H9 (cell line): ENCODE measurements at regions not wholly inside any gene's neighbourhood (a gene's known extent, or its start where the extent isn't known, plus 50 kb on each side); places are given as distances from the start of the nearest gene placed in this dataset.

Experiments used
- DNase-seq: peaks from one replicate; pipeline ENCODE4 v3.0.0-alpha.2; 2017
- H2AFZ ChIP-seq: one replicate; pipeline ENCODE4 v1.6.1; 2013; ENCODE audit warnings: mild to moderate bottlenecking, low read length, control low read depth, moderate library complexity
- H2AK5ac ChIP-seq: 2 replicates; pipeline ENCODE4 v1.6.1; 2013; ENCODE audit warnings: low read length, control low read depth, mixed read lengths; ENCODE audit not compliant: insufficient read length
- H2BK120ac ChIP-seq: one replicate; pipeline ENCODE4 v1.6.1; 2013; ENCODE audit warnings: low read depth, mild to moderate bottlenecking, low read length, control low read depth, inconsistent platforms; ENCODE audit not compliant: poor library complexity, severe bottlenecking
- H2BK12ac ChIP-seq: 2 replicates; pipeline ENCODE4 v1.6.1; 2013; ENCODE audit warnings: low read length, control low read depth, mixed read lengths, low read depth; ENCODE audit not compliant: insufficient read length
- H2BK15ac ChIP-seq: 2 replicates; pipeline ENCODE4 v1.6.1; 2013; ENCODE audit warnings: low read depth, low read length, control low read depth
- H2BK20ac ChIP-seq: one replicate; pipeline ENCODE4 v1.6.1; 2013; ENCODE audit warnings: low read depth, mild to moderate bottlenecking, low read length, control low read depth, inconsistent platforms; ENCODE audit not compliant: poor library complexity, severe bottlenecking
- H2BK5ac ChIP-seq: 2 replicates; pipeline ENCODE4 v1.6.1; 2013; ENCODE audit warnings: low read length, control low read depth, mixed read lengths; ENCODE audit not compliant: insufficient read length
- H3K14ac ChIP-seq: 2 replicates; pipeline ENCODE4 v1.6.1; 2013; ENCODE audit warnings: low read length, control low read depth; ENCODE audit not compliant: insufficient read depth
- H3K18ac ChIP-seq: 2 replicates; pipeline ENCODE4 v1.6.1; 2013; ENCODE audit warnings: low read depth, mild to moderate bottlenecking, mixed read lengths, low read length, control low read depth; ENCODE audit not compliant: insufficient read length
- H3K23ac ChIP-seq: 2 replicates; pipeline ENCODE4 v1.6.1; 2013; ENCODE audit warnings: low read length, control low read depth, mixed read lengths, low read depth; ENCODE audit not compliant: insufficient read length
- H3K23me2 ChIP-seq: 2 replicates; pipeline ENCODE4 v1.6.1; 2013; ENCODE audit warnings: low read depth, mild to moderate bottlenecking, mixed read lengths, low read length, control low read depth; ENCODE audit not compliant: insufficient read length, poor library complexity, severe bottlenecking
- H3K27ac ChIP-seq: 2 replicates; pipeline ENCODE4 v1.5.1; 2013; ENCODE audit warnings: low read length, control low read depth, mixed read lengths, low read depth; ENCODE audit not compliant: insufficient read length
- H3K27me3 ChIP-seq: 2 replicates; pipeline ENCODE4 v1.6.1; 2013; ENCODE audit warnings: low read length, control low read depth, inconsistent platforms; ENCODE audit not compliant: insufficient read depth
- H3K4ac ChIP-seq: 2 replicates; pipeline ENCODE4 v1.6.1; 2013; ENCODE audit warnings: low read depth, mild to moderate bottlenecking, control low read depth, inconsistent platforms, low read length, moderate library complexity
- H3K4me1 ChIP-seq: 2 replicates; pipeline ENCODE4 v1.6.1; 2013; ENCODE audit warnings: low read length, control low read depth, inconsistent platforms; ENCODE audit not compliant: insufficient read depth
- H3K4me2 ChIP-seq: 2 replicates; pipeline ENCODE4 v1.6.1; 2013; ENCODE audit warnings: low read length, control low read depth, mixed read lengths; ENCODE audit not compliant: insufficient read length, insufficient read depth
- H3K56ac ChIP-seq: 2 replicates; pipeline ENCODE4 v1.6.1; 2013; ENCODE audit warnings: low read depth, mild to moderate bottlenecking, mixed read lengths, low read length, control low read depth; ENCODE audit not compliant: insufficient read length
- H3K79me1 ChIP-seq: 2 replicates; pipeline ENCODE4 v1.6.1; 2013; ENCODE audit warnings: low read depth, mild to moderate bottlenecking, moderate library complexity, low read length, control low read depth, inconsistent platforms; ENCODE audit not compliant: insufficient read depth, poor library complexity, severe bottlenecking
- H3K79me2 ChIP-seq: 2 replicates; pipeline ENCODE4 v1.6.1; 2013; ENCODE audit warnings: low read length, control low read depth, inconsistent platforms; ENCODE audit not compliant: insufficient read depth
- H3K9ac ChIP-seq: 2 replicates; pipeline ENCODE4 v1.6.1; 2013; ENCODE audit warnings: low read length, control low read depth, mixed read lengths; ENCODE audit not compliant: insufficient read length; ENCODE audit errors: extremely low read depth
- H3K9me3 ChIP-seq: one replicate; pipeline ENCODE4 v1.6.1; 2013; ENCODE audit warnings: low read depth, low read length, inconsistent platforms; ENCODE audit not compliant: control insufficient read depth
- H3T11ph ChIP-seq: one replicate; pipeline ENCODE4 v1.6.1; 2013; ENCODE audit warnings: mild to moderate bottlenecking, low read length, control low read depth, inconsistent platforms
- H4K20me1 ChIP-seq: one replicate; pipeline ENCODE4 v1.6.1; 2013; ENCODE audit not compliant: control insufficient read depth, insufficient read length, insufficient read depth
- H4K5ac ChIP-seq: 2 replicates; pipeline ENCODE4 v1.6.1; 2013; ENCODE audit warnings: low read depth, mild to moderate bottlenecking, mixed read lengths, low read length, control low read depth; ENCODE audit not compliant: insufficient read length
- H4K8ac ChIP-seq: replicated peaks from 2 replicates; pipeline ENCODE4 v1.6.1; 2013; ENCODE audit warnings: low read length, control low read depth, mixed read lengths, low read depth; ENCODE audit not compliant: insufficient read length
- H4K91ac ChIP-seq: 2 replicates; pipeline ENCODE4 v1.6.1; 2013; ENCODE audit warnings: low read depth, mild to moderate bottlenecking, moderate library complexity, mixed read lengths, low read length, control low read depth; ENCODE audit not compliant: insufficient read length
- H3K27ac Mint-ChIP-seq, 3 experiments: 2 replicates in 2 of 3; 3 replicates in 1 of 3; pipeline ENCODE4 v1.8.0; 2020 to 2021; ENCODE audit warnings: mixed read lengths in 3 of 3, mild to moderate bottlenecking in 1 of 3, moderate library complexity in 1 of 3
- H3K27me3 Mint-ChIP-seq: 2 replicates; pipeline ENCODE4 v1.8.0; 2021; ENCODE audit warnings: low read depth, mild to moderate bottlenecking, moderate library complexity, mixed read lengths
- H3K36me3 Mint-ChIP-seq, 3 experiments: 2 replicates in 2 of 3; 3 replicates in 1 of 3; pipeline ENCODE4 v1.8.0; 2020 to 2021; ENCODE audit warnings: low read depth in 3 of 3, mixed read lengths in 3 of 3; ENCODE audit not compliant: insufficient read depth in 1 of 3
- H3K4me1 Mint-ChIP-seq, 2 experiments: 2 replicates each; pipeline ENCODE4 v1.8.0; 2020; ENCODE audit warnings: mixed read lengths in 2 of 2
- H3K4me3 Mint-ChIP-seq, 2 experiments: 2 replicates in 1 of 2; 3 replicates in 1 of 2; pipeline ENCODE4 v1.8.0; 2020 to 2021; ENCODE audit warnings: mild to moderate bottlenecking in 2 of 2, mixed read lengths in 2 of 2, moderate library complexity in 1 of 2
- H3K9me3 Mint-ChIP-seq, 2 experiments: 2 replicates in 1 of 2; 3 replicates in 1 of 2; pipeline ENCODE4 v1.8.0; 2020; ENCODE audit warnings: mild to moderate bottlenecking in 2 of 2, mixed read lengths in 2 of 2, moderate library complexity in 1 of 2
- CTCF ChIP-seq: fragments of 200-600 bp; sonication (generic); conservative IDR thresholded peaks from 3 replicates; pipeline ENCODE4 v1.8.0; 2021; ENCODE audit warnings: antibody characterized with exemption, mild to moderate bottlenecking
- WGBS: extraction: QIAGEN DNeasy Blood & Tissue Kit; methylation state at CpG from one replicate; pipeline ENCODE4 v1.1.7; 2013; ENCODE audit warnings: missing lambda C conversion rate, low lambda C conversion rate, mixed read lengths; ENCODE audit not compliant: insufficient read length; ENCODE audit errors: extremely low coverage; 5-methylcytosine and 5-hydroxymethylcytosine counted together

- Histone ChIP-seq H3K4me1 (no peaks in the 10 kb centered on the region), H2AK5ac (no peak overlapping the region), H3K79me1 (no peaks in the 10 kb centered on the region), H4K20me1 (no peaks in the 10 kb centered on the region), H3K14ac (no peak overlapping the region), H2BK20ac (no peak overlapping the region), H3K4ac (no peak overlapping the region), H3K9me3 (no peaks in the 10 kb centered on the region), H3K9ac (no peak overlapping the region), H3K27me3 (no peaks in the 10 kb centered on the region), H2AFZ (no peak overlapping the region), H3K79me2 (no peaks in the 10 kb centered on the region), H3K4me2 (no peak overlapping the region), H3T11ph (no peak overlapping the region), H2BK15ac (no peak overlapping the region), H3K23ac (no peak overlapping the region), H2BK12ac (no peak overlapping the region), H2BK120ac (no peak overlapping the region), H4K8ac (no peak overlapping the region), H4K91ac (no peak overlapping the region), H3K27ac (no peak overlapping the region), H3K23me2 (no peaks in the 10 kb centered on the region), H3K56ac (no peak overlapping the region), H4K5ac (no peak overlapping the region), H3K18ac (no peak overlapping the region), H2BK5ac (no peak overlapping the region)
- H3K36me3 Mint-ChIP-seq = peaks cover 0 to 3% (median 3%) of the 10 kb centered on the region in 3 experiments; a peak in 2 of 7 replicates
- peaks cover 5% of the 10 kb centered on the region; the same call in 1 of the 2 replicates for H3K27me3 Mint-ChIP-seq
- peaks cover 4% of the 10 kb centered on the region in 2 experiments; a peak in 3 of 5 replicates for H3K9me3 Mint-ChIP-seq
- no peak for DNase-seq
- H3K27ac Mint-ChIP-seq = no peak overlapping the region
- TF ChIP-seq CTCF = no peak
- no peaks in the 10 kb centered on the region; a peak in 1 of 4 replicates for H3K4me1 Mint-ChIP-seq
- no peak overlapping the region for H3K4me3 Mint-ChIP-seq
- no CpG with 5 or more reads among the region's 4 CpGs for WGBS
These were observed 63.5 kb downstream of the CCDC185 start for GRCh38 chr1:223456747-223457146.
